ENCODE measurements at regions not wholly inside any gene's neighbourhood (a gene's known extent, or its start where the extent isn't known, plus 50 kb on each side); places are given as distances from the start of the nearest gene placed in this dataset.
A peak's percentile ranks its signal among the peaks of the same experiment; 100 is the strongest.

- Histone ChIP-seq H3K27me3 (ENCODE audit: low read depth) (no peaks in the 10 kb centered on the region), H3K9me3 (no peaks in the 10 kb centered on the region), H3K36me3 (no peaks in the 10 kb centered on the region), H3K27ac (peak overlapping the region; percentile 63), H3K4me3 (no peak overlapping the region), H3K4me1 (peaks cover 37% of the 10 kb centered on the region)
- DNase-seq = peak; percentile 69
- intact Hi-C loops (cut with DNase I) = loop anchor here (10.0 kb wide), 1 partner anchor 165 kb away; the partner anchor contains the start of gene CITED2
- TF ChIP-seq CTCF (IDR thresholded peaks at IDR 0.05) = no peak
- peak; percentile 88 to 89 for ATAC-seq
Observed at GRCh38 chr6:139539852-139540251, 165.4 kb upstream of the CITED2 start.

GRCh38 chr6:139538366-139538765 is 163.9 kb upstream of the CITED2 start:
- TF ChIP-seq CTCF (IDR thresholded peaks at IDR 0.05) = no peak
- no peak overlapping the region for H3K27ac ChIP-seq
- no peaks in the 10 kb centered on the region for H3K36me3 ChIP-seq
- peaks cover 49% of the 10 kb centered on the region for H3K4me1 ChIP-seq
- DNase-seq (no peak), ATAC-seq (no peak)
- no peak overlapping the region for H3K4me3 ChIP-seq
- H3K27me3 ChIP-seq (ENCODE audit: low read depth) = no peaks in the 10 kb centered on the region
- intact Hi-C loops (cut with DNase I) = loop anchor here (10.0 kb wide), 1 partner anchor 164 kb away; the partner anchor contains the start of gene CITED2
- no peaks in the 10 kb centered on the region for H3K9me3 ChIP-seq

- ATAC-seq (peak in 1 of 2 donors; percentile 55), DNase-seq (no peak)
- intact Hi-C loops (cut with DNase I) = loop anchor here (10.0 kb wide), 1 partner anchor 162 kb away; the partner anchor contains the start of gene CITED2
- peak overlapping the region; percentile 39 for H3K27ac ChIP-seq
- no peaks in the 10 kb centered on the region for H3K9me3 ChIP-seq
- peaks cover 51% of the 10 kb centered on the region for H3K4me1 ChIP-seq
- no peaks in the 10 kb centered on the region for H3K27me3 ChIP-seq (ENCODE audit: low read depth)
- H3K4me3 ChIP-seq = no peak overlapping the region
- no peaks in the 10 kb centered on the region for H3K36me3 ChIP-seq
- no peak for TF ChIP-seq CTCF (IDR thresholded peaks at IDR 0.05)
Observed at GRCh38 chr6:139536751-139537617, 162.5 kb upstream of the CITED2 start.

- Histone ChIP-seq H3K27me3 (ENCODE audit: low read depth) (no peaks in the 10 kb centered on the region), H3K36me3 (no peaks in the 10 kb centered on the region), H3K4me1 (peaks cover 44% of the 10 kb centered on the region), H3K4me3 (peak overlapping the region; percentile 24), H3K9me3 (no peaks in the 10 kb centered on the region), H3K27ac (peak overlapping the region; percentile 68)
- peak; percentile 57 to 60 for ATAC-seq
- TF ChIP-seq CTCF (IDR thresholded peaks at IDR 0.05) = no peak
- DNase-seq = no peak
- intact Hi-C loops (cut with DNase I) = loop anchor here (10.0 kb wide), 1 partner anchor 160 kb away; the partner anchor contains the start of gene CITED2
Observed at GRCh38 chr6:139534472-139535115, 160.1 kb upstream of the CITED2 start.

GRCh38 chr6:139533573-139534471 is 159.4 kb upstream of the CITED2 start:
- no peak for TF ChIP-seq CTCF (IDR thresholded peaks at IDR 0.05)
- Histone ChIP-seq H3K4me3 (peak overlapping the region; percentile 24), H3K9me3 (no peaks in the 10 kb centered on the region), H3K27me3 (ENCODE audit: low read depth) (no peaks in the 10 kb centered on the region), H3K4me1 (peaks cover 37% of the 10 kb centered on the region), H3K36me3 (no peaks in the 10 kb centered on the region), H3K27ac (peak overlapping the region; percentile 68)
- intact Hi-C loops (cut with DNase I) = loop anchor here (10.0 kb wide), 1 partner anchor 159 kb away; the partner anchor contains the start of gene CITED2
- ATAC-seq = peak; percentile 84 to 86
- DNase-seq = peak; percentile 61

Measured in lower lobe of right lung (tissue), 2 donors.